ENCODE measurements at regions not wholly inside any gene's neighbourhood (a gene's known extent, or its start where the extent isn't known, plus 50 kb on each side); places are given as distances from the start of the nearest gene placed in this dataset.

- Mint-ChIP-seq H3K27ac (ENCODE audit: low read depth, unreplicated experiment) (no peak overlapping the region), H3K36me3 (ENCODE audit: insufficient read depth, unreplicated experiment) (no peaks in the 10 kb centered on the region), H3K27me3 (ENCODE audit: insufficient read depth, unreplicated experiment) (no peaks in the 10 kb centered on the region), H3K4me1 (ENCODE audit: insufficient read depth, unreplicated experiment) (peaks cover 12% of the 10 kb centered on the region), H3K4me3 (ENCODE audit: unreplicated experiment) (no peak overlapping the region), H3K9me3 (ENCODE audit: unreplicated experiment) (no peaks in the 10 kb centered on the region)
- TF ChIP-seq, protein P1, sequence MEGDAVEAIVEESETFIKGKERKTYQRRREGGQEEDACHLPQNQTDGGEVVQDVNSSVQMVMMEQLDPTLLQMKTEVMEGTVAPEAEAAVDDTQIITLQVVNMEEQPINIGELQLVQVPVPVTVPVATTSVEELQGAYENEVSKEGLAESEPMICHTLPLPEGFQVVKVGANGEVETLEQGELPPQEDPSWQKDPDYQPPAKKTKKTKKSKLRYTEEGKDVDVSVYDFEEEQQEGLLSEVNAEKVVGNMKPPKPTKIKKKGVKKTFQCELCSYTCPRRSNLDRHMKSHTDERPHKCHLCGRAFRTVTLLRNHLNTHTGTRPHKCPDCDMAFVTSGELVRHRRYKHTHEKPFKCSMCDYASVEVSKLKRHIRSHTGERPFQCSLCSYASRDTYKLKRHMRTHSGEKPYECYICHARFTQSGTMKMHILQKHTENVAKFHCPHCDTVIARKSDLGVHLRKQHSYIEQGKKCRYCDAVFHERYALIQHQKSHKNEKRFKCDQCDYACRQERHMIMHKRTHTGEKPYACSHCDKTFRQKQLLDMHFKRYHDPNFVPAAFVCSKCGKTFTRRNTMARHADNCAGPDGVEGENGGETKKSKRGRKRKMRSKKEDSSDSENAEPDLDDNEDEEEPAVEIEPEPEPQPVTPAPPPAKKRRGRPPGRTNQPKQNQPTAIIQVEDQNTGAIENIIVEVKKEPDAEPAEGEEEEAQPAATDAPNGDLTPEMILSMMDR (IDR thresholded peaks at IDR 0.05; ENCODE audit: unreplicated experiment), result no peak
- peak; percentile 55 for DNase-seq (ENCODE audit: unreplicated experiment)
- ChIA-PET CTCF (no interaction called here), POLR2A (no interaction called here)
- intact Hi-C loops (cut with micrococcal nuclease), result no loop called here
- BruUV-seq (replicated peaks), result no TSS peak
These were observed 137.6 kb upstream of the TMTC1 start for GRCh38 chr12:29921307-29921706.

DNA sequence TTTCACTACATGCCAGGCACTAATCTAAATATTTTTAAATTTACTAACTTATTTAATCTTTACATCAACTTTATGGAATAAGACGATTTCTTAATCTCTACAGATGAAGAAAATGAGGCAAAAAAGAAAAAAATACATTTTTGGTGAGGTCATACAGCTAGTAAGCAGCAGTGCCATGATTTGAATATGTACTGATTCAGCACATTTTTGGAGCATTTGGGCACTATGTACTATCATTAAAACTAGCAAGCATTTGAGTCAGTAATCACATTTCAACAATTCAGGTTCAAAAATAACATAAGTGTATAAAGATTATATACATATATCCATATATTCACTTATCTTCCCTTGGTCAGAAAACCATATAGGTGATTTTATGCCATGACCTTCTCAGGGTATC, 124.4 kb upstream of the TMTC1 start:
- CTCF ChIA-PET, result no interaction called here

DNA sequence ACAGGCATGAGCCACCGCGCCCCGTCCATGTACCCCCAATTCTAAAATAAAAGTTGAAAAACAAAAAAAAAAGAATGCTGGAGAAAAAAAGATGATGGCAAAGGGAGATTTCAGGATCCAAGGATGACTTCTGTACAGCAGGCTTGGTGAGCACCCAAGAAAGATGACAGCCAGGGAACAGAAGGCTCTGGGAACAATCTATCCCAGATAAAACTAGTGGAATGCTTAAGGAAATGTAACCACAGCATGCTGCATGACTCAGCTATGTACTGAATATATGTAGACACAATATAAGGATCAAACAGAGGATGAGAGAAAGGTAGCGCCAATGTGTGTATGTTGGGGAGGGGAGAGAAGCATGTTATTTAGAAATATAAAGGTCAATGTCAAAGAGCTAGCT, 123.7 kb upstream of the TMTC1 start:
- Mint-ChIP-seq H3K4me1 (ENCODE audit: insufficient read depth, unreplicated experiment) (no peaks in the 10 kb centered on the region), H3K27me3 (ENCODE audit: insufficient read depth, unreplicated experiment) (no peaks in the 10 kb centered on the region), H3K4me3 (ENCODE audit: unreplicated experiment) (no peak overlapping the region), H3K36me3 (ENCODE audit: insufficient read depth, unreplicated experiment) (no peaks in the 10 kb centered on the region), H3K9me3 (ENCODE audit: unreplicated experiment) (no peaks in the 10 kb centered on the region), H3K27ac (ENCODE audit: low read depth, unreplicated experiment) (no peak overlapping the region)
- TF ChIP-seq, protein P1 (IDR thresholded peaks at IDR 0.05; ENCODE audit: unreplicated experiment), result no peak
- DNase-seq (ENCODE audit: unreplicated experiment), result no peak
- intact Hi-C loops (cut with micrococcal nuclease), result no loop called here
- CTCF ChIA-PET, result no interaction called here
- BruUV-seq (replicated peaks), result no TSS peak
- POLR2A ChIA-PET, result no interaction called here

More for the DNA sequence above, 124.4 kb upstream of the TMTC1 start:
- TF ChIP-seq, protein P1 (IDR thresholded peaks at IDR 0.05; ENCODE audit: unreplicated experiment), result no peak
- Mint-ChIP-seq H3K9me3 (ENCODE audit: unreplicated experiment) (no peaks in the 10 kb centered on the region), H3K27ac (ENCODE audit: low read depth, unreplicated experiment) (no peak overlapping the region), H3K27me3 (ENCODE audit: insufficient read depth, unreplicated experiment) (no peaks in the 10 kb centered on the region), H3K36me3 (ENCODE audit: insufficient read depth, unreplicated experiment) (no peaks in the 10 kb centered on the region), H3K4me3 (ENCODE audit: unreplicated experiment) (no peak overlapping the region), H3K4me1 (ENCODE audit: insufficient read depth, unreplicated experiment) (no peaks in the 10 kb centered on the region)
- no TSS peak for BruUV-seq (replicated peaks)
- intact Hi-C loops (cut with micrococcal nuclease), result no loop called here
- no peak for DNase-seq (ENCODE audit: unreplicated experiment)
- POLR2A ChIA-PET, result no interaction called here

GRCh38 chr12:29902043-29902442, 118.3 kb upstream of the TMTC1 start:
- DNase-seq (ENCODE audit: unreplicated experiment), result no peak
- Mint-ChIP-seq H3K4me1 (ENCODE audit: insufficient read depth, unreplicated experiment) (no peaks in the 10 kb centered on the region), H3K36me3 (ENCODE audit: insufficient read depth, unreplicated experiment) (no peaks in the 10 kb centered on the region), H3K4me3 (ENCODE audit: unreplicated experiment) (no peak overlapping the region), H3K9me3 (ENCODE audit: unreplicated experiment) (no peaks in the 10 kb centered on the region), H3K27ac (ENCODE audit: low read depth, unreplicated experiment) (no peak overlapping the region), H3K27me3 (ENCODE audit: insufficient read depth, unreplicated experiment) (no peaks in the 10 kb centered on the region)
- BruUV-seq (replicated peaks), result no TSS peak
- intact Hi-C loops (cut with micrococcal nuclease), result no loop called here
- CTCF ChIA-PET, result interaction anchor here (0.6 kb wide), 2 partner anchors 102 to 650 kb away, joined by 3 to 4 read pairs; no protein-coding TSS in a partner anchor
- TF ChIP-seq, protein P1 (IDR thresholded peaks at IDR 0.05; ENCODE audit: unreplicated experiment), result no peak
- POLR2A ChIA-PET, result no interaction called here

Data from MCF 10A (cell line).